NCI-H146 treated with DMSO at 0.1 percent for 48 hours (cell line): ENCODE measurements at regions not wholly inside any gene's neighbourhood (a gene's known extent, or its start where the extent isn't known, plus 50 kb on each side); places are given as distances from the start of the nearest gene placed in this dataset.

Source experiments
- DNase-seq: peaks from one replicate; lab custom pipeline; 2025; ENCODE audit not compliant: unreplicated experiment; lab: John Stamatoyannopoulos, UW

GRCh38 chr12:114767906-114768722, 84.1 kb upstream of the TBX3 start:
- DNase-seq: no peak

- no peak for DNase-seq
Measured at GRCh38 chr12:114767084-114767760, 83.2 kb upstream of the TBX3 start.

- DNase-seq: no peak
Measured at GRCh38 chr12:114765960-114766691, 82.2 kb upstream of the TBX3 start.

GRCh38 chr12:114764510-114764909, 80.5 kb upstream of the TBX3 start:
- DNase-seq: no peak

GRCh38 chr12:114762490-114763110, 78.6 kb upstream of the TBX3 start:
- no peak for DNase-seq

- DNase-seq: no peak
Measured at GRCh38 chr12:114760151-114760877, 76.3 kb upstream of the TBX3 start.

- no peak for DNase-seq
Measured at GRCh38 chr12:114759635-114760034, 75.7 kb upstream of the TBX3 start.

- no peak for DNase-seq
Measured at GRCh38 chr12:114757684-114758325, 73.8 kb upstream of the TBX3 start.

- no peak for DNase-seq
Measured at GRCh38 chr12:114752217-114752616, 68.2 kb upstream of the TBX3 start.

GRCh38 chr12:114751712-114752111, 67.7 kb upstream of the TBX3 start:
- DNase-seq: no peak

- DNase-seq: no peak
Measured at GRCh38 chr12:114750917-114751316, 66.9 kb upstream of the TBX3 start.

- DNase-seq: no peak
Measured at GRCh38 chr12:114749065-114749464, 65.1 kb upstream of the TBX3 start.

- DNase-seq: no peak
Measured at GRCh38 chr12:114747012-114747858, 63.3 kb upstream of the TBX3 start.

- no peak for DNase-seq
Measured at GRCh38 chr12:114746297-114747011, 62.5 kb upstream of the TBX3 start.

GRCh38 chr12:114744691-114745090, 60.7 kb upstream of the TBX3 start:
- DNase-seq: no peak

GRCh38 chr12:114744285-114744684, 60.3 kb upstream of the TBX3 start:
- no peak for DNase-seq

GRCh38 chr12:114743799-114744198, 59.8 kb upstream of the TBX3 start:
- DNase-seq: no peak

- no peak for DNase-seq
Measured at GRCh38 chr12:114743289-114743688, 59.3 kb upstream of the TBX3 start.

- DNase-seq: no peak
Measured at GRCh38 chr12:114742363-114742762, 58.4 kb upstream of the TBX3 start.
